ENCODE measurements at regions not wholly inside any gene's neighbourhood (a gene's known extent, or its start where the extent isn't known, plus 50 kb on each side); places are given as distances from the start of the nearest gene placed in this dataset.

- TF ChIP-seq E2F1 (CRISPR knock-in tag; IDR thresholded peaks at IDR 0.05) (no peak), PCBP2 (IDR thresholded peaks at IDR 0.05; ENCODE audit: low read depth, low read length, poor library complexity, severe bottlenecking) (no peak), ZNF668 (CRISPR knock-in tag; IDR thresholded peaks at IDR 0.05) (no peak), SAFB (IDR thresholded peaks at IDR 0.05; ENCODE audit: borderline replicate concordance, low read depth, low read length) (no peak), SRSF3 (IDR thresholded peaks at IDR 0.05; ENCODE audit: insufficient read depth, low read length) (no peak), ZBTB33 (CRISPR knock-in tag; IDR thresholded peaks at IDR 0.05) (no peak), NFRKB (IDR thresholded peaks at IDR 0.05; ENCODE audit: low read depth) (no peak), MXI1 (IDR thresholded peaks at IDR 0.05; ENCODE audit: low read depth, low read length) (no peak)
Observed at GRCh38 chr4:22030881-22031280, 82.3 kb upstream of the KCNIP4 start (continued).

GRCh38 chr4:22030307-22030706, 81.7 kb upstream of the KCNIP4 start:
- FAIRE-seq = no peak

More at GRCh38 chr4:22030307-22030706, 81.7 kb upstream of the KCNIP4 start:
- Histone ChIP-seq H3K36me3 (ENCODE audit: control insufficient read depth, insufficient read depth, low read length) (no peaks in the 10 kb centered on the region), H3K79me2 (ENCODE audit: control insufficient read depth, insufficient read depth, low read length) (no peaks in the 10 kb centered on the region), H3K27me3 (ENCODE audit: control insufficient read depth in 2 of 2, insufficient read depth in 2 of 2, low read length in 2 of 2) (no peaks in the 10 kb centered on the region), H3K9me1 (ENCODE audit: control insufficient read depth, insufficient read depth, low read length) (no peaks in the 10 kb centered on the region), H3K9me3 (replicated peaks; ENCODE audit: control insufficient read depth, insufficient read depth, low read depth, low read length) (no peaks in the 10 kb centered on the region), H3K9ac (ENCODE audit: insufficient read depth in 1 of 2, low read depth in 2 of 2, low read length in 2 of 2) (no peak overlapping the region), H3K4me2 (ENCODE audit: insufficient read depth, low read length) (no peak overlapping the region), H3K4me3 (no peak overlapping the region), H4K20me1 (replicated peaks; ENCODE audit: control insufficient read depth, insufficient read depth, low read length) (no peaks in the 10 kb centered on the region), H2AFZ (ENCODE audit: low read depth, low read length) (no peak overlapping the region), H3K27ac (ENCODE audit: extremely low read depth, low read depth, low read length) (no peak overlapping the region), H3K4me1 (replicated peaks in 1 of 2; ENCODE audit: control insufficient read depth in 2 of 2, insufficient read depth in 2 of 2, low read length in 2 of 2) (no peaks in the 10 kb centered on the region)
- ChIA-PET CTCF (ENCODE audit: low intra/inter-chr PET ratio) (no interaction called here), POLR2A (no interaction called here)
- WGBS (ENCODE audit: insufficient coverage, low coverage, missing lambda C conversion rate) = 6% methylated on average over 5 of the region's 5 CpGs
- ATAC-seq (no peak), DNase-seq (ENCODE audit: extremely low read depth in 1 of 4, low spot score in 3 of 4) (no peak)
- no TSS peak for BruUV-seq (replicated peaks)
- in situ Hi-C loops (cut with MboI) (no loop called here), intact Hi-C loops (cut with micrococcal nuclease) (no loop called here)
- no peak for TF ChIP-seq RBM15 (IDR thresholded peaks at IDR 0.05; ENCODE audit: insufficient read depth, low read length)
- TF ChIP-seq C11orf30 (IDR thresholded peaks at IDR 0.05; ENCODE audit: low read depth) = no peak
- TF ChIP-seq ZNF184 (CRISPR knock-in tag; IDR thresholded peaks at IDR 0.05) = no peak
- no peak for TF ChIP-seq NR1H2 (CRISPR knock-in tag; IDR thresholded peaks at IDR 0.05)
- no peak for TF ChIP-seq SIN3A (IDR thresholded peaks at IDR 0.05; ENCODE audit: borderline replicate concordance in 2 of 2, control insufficient read depth in 1 of 2, low read depth in 2 of 2, low read length in 2 of 2)
- no peak for TF ChIP-seq AFF4 (CRISPR knock-in tag; IDR thresholded peaks at IDR 0.05)

Measured in K562 (cell line).